ENCODE measurements at regions not wholly inside any gene's neighbourhood (a gene's known extent, or its start where the extent isn't known, plus 50 kb on each side); places are given as distances from the start of the nearest gene placed in this dataset.

DNA sequence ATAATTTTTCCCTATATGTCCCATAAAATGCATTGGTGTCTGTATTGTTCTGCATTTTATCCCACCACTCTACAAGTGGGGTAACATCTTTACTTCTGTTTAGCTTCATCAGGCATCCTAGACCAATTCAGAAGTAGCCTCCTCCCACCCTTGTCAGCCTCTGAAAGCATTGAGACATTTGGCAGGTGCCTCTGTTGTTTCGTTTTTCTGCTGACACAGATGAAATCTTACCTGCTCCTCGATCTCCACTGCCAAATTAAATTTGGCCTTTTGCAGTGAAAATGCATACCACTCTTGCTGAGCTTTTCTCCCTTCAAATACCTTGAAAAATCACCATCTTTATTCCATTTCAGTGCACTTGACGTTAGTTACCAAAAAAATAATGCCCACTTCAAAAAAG is 83.5 kb upstream of the STARD13 start:
- TF ChIP-seq, protein P1, sequence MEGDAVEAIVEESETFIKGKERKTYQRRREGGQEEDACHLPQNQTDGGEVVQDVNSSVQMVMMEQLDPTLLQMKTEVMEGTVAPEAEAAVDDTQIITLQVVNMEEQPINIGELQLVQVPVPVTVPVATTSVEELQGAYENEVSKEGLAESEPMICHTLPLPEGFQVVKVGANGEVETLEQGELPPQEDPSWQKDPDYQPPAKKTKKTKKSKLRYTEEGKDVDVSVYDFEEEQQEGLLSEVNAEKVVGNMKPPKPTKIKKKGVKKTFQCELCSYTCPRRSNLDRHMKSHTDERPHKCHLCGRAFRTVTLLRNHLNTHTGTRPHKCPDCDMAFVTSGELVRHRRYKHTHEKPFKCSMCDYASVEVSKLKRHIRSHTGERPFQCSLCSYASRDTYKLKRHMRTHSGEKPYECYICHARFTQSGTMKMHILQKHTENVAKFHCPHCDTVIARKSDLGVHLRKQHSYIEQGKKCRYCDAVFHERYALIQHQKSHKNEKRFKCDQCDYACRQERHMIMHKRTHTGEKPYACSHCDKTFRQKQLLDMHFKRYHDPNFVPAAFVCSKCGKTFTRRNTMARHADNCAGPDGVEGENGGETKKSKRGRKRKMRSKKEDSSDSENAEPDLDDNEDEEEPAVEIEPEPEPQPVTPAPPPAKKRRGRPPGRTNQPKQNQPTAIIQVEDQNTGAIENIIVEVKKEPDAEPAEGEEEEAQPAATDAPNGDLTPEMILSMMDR (conservative IDR thresholded peaks at IDR 0.05), result no peak
- no peak for TF ChIP-seq ZFX (IDR thresholded peaks at IDR 0.05)

Measured in C4-2B (cell line).